IPS DF 6.9 (cell line): ENCODE measurements at regions not wholly inside any gene's neighbourhood (a gene's known extent, or its start where the extent isn't known, plus 50 kb on each side); places are given as distances from the start of the nearest gene placed in this dataset.

Source experiments
- DNase-seq: peaks from one replicate; pipeline ENCODE4 v3.0.0-alpha.2; 2013; ENCODE audit warnings: low read depth, low spot score
- H3K27ac ChIP-seq: one replicate; pipeline ENCODE4 v1.5.1; 2013; ENCODE audit warnings: low read length, control low read depth
- H3K27me3 ChIP-seq: 2 replicates; pipeline ENCODE4 v1.6.1; 2013; ENCODE audit warnings: mild to moderate bottlenecking, low read length; ENCODE audit not compliant: control insufficient read depth, insufficient read depth
- H3K36me3 ChIP-seq: 2 replicates; pipeline ENCODE4 v1.6.1; 2013; ENCODE audit warnings: low read length; ENCODE audit not compliant: control insufficient read depth, insufficient read depth
- H3K4me1 ChIP-seq: 2 replicates; pipeline ENCODE4 v1.6.1; 2013; ENCODE audit warnings: low read length; ENCODE audit not compliant: control insufficient read depth, insufficient read depth
- H3K4me3 ChIP-seq: 2 replicates; pipeline ENCODE4 v1.5.1; 2013; ENCODE audit warnings: mild to moderate bottlenecking, low read length
- H3K9me3 ChIP-seq: 2 replicates; pipeline ENCODE4 v1.6.1; 2013; ENCODE audit warnings: low read length, inconsistent platforms; ENCODE audit not compliant: control insufficient read depth, insufficient read depth
- WGBS: extraction: QIAGEN DNeasy Blood & Tissue Kit; methylation state at CpG from one replicate; pipeline ENCODE4 v1.1.7; 2013; ENCODE audit warnings: mixed read lengths, missing lambda C conversion rate; ENCODE audit not compliant: insufficient read length, insufficient coverage; 5-methylcytosine and 5-hydroxymethylcytosine counted together

DNA sequence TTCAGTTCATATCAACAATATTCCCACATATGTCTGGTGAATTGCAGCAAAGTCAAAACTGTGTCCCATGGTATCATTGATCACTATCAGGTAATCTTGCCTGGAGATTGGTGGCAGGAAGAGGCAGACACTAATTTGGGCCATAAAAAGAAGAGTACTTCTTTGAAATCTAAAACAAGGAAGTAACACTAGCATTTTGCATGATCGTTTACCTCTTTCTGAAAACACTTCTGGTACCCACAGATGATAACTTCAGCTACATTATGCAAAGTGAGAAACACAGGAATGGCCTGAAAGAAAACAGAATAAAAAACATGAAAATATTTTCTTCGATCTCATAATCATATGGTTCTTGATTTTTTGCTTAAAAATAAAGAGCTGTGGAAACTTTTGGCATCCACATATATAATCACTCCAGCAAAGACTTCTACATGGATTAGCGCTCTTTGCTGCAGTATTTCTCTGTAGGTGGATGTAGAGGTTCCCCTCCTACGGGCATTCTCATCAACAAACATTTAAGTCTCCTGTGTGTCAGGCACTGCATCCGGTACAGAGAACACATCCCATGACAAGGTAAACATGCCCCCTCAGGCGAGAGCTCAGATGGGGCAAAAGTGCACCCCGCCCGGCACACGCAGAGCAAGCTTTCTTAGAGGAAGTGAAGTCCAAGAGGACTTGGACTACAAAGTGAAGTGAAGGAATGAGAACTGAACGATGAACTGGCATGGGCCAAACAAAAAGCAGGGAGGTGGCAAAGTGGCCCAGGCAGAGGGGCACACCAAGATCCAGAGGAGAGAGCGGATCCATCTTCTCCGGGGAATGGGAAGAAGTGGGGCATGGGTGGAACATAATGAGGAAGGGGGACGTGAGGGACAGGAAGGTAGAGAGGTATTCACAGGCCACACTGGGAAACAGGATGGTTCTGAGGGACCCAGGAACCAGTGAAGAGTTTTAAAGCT is 68.0 kb upstream of the RIOK3 start:
- WGBS, result no CpG with 5 or more reads among the region's 13 CpGs
- Histone ChIP-seq H3K36me3 (no peaks in the 10 kb centered on the region; the same call in 1 of the 2 replicates), H3K27me3 (no peaks in the 10 kb centered on the region; the same call in 1 of the 2 replicates), H3K4me3 (no peak overlapping the region), H3K27ac (no peak overlapping the region), H3K4me1 (peaks cover 1% of the 10 kb centered on the region; the same call in 1 of the 2 replicates), H3K9me3 (no peaks in the 10 kb centered on the region)
- DNase-seq, result no peak

DNA sequence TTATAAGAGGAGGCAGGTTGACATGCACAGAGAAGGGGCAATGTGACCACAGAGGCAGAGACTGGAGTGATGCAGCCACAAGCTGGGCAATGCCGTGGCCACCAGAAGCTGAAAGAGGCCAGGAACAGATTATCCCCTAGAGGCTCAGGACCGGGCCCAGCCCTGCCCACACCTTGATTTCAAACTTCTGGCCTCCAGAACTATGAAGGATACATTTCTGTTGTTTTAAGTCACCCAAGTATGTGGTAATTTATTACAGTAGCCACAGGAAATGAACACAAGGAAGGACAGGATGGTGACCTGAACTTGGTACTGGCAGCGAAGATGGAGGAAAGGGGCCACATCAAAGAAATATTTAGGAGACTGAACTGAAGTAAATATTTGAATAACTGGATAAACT is 66.8 kb upstream of the RIOK3 start:
- Histone ChIP-seq H3K27me3 (no peaks in the 10 kb centered on the region; the same call in 1 of the 2 replicates), H3K4me1 (no peaks in the 10 kb centered on the region), H3K4me3 (no peak overlapping the region), H3K9me3 (no peaks in the 10 kb centered on the region), H3K36me3 (no peaks in the 10 kb centered on the region; the same call in 1 of the 2 replicates), H3K27ac (no peak overlapping the region)
- DNase-seq, result no peak
- WGBS, result no CpG with 5 or more reads among the region's 3 CpGs

DNA sequence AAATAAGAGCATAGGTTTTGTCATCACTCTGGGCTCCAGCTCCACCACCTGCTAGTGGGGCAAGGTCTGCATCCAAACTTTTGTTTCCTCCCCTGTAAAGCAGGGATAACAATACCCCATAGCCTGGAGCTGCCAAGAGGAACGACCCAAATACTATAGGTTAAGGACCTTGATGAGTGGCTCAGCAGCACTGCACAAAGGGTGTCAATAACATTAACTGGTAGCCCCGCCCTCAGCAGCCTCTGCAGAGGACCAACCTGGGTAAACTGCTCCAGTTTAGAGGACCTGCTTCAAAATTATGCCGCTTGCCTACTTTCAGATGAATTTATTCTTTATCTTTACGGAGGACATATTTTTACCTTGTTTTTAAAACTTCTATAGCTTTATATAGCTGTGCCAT is 65.8 kb upstream of the RIOK3 start:
- Histone ChIP-seq H3K27me3 (no peaks in the 10 kb centered on the region; the same call in 1 of the 2 replicates), H3K4me3 (no peak overlapping the region), H3K4me1 (no peaks in the 10 kb centered on the region), H3K9me3 (no peaks in the 10 kb centered on the region), H3K36me3 (no peaks in the 10 kb centered on the region; the same call in 1 of the 2 replicates), H3K27ac (no peak overlapping the region)
- DNase-seq, result no peak
- WGBS, result no CpG with 5 or more reads among the region's 4 CpGs

DNA sequence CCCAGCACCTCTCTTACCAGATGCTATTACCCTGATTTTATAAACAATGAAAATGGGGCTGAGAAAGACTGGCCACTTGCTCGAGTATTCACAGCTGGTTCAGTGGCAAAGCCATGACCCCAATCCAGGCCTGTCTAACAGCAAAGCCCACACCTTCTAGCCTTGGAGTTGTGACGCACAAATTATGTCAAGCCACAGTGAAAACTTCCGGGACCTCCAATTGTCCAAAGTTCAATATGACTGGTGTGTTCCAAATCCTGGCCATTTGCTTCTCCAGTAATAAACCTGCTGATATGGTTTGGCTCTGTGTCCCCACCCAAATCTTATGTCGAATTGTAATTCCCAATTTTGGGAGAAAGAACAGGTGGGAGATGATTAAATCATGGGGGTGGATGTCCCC is 64.7 kb upstream of the RIOK3 start:
- no CpG with 5 or more reads among the region's 4 CpGs for WGBS
- Histone ChIP-seq H3K36me3 (no peaks in the 10 kb centered on the region; the same call in 1 of the 2 replicates), H3K4me3 (no peak overlapping the region), H3K27ac (no peak overlapping the region), H3K9me3 (no peaks in the 10 kb centered on the region), H3K4me1 (no peaks in the 10 kb centered on the region), H3K27me3 (no peaks in the 10 kb centered on the region; the same call in 1 of the 2 replicates)
- DNase-seq, result no peak

DNA sequence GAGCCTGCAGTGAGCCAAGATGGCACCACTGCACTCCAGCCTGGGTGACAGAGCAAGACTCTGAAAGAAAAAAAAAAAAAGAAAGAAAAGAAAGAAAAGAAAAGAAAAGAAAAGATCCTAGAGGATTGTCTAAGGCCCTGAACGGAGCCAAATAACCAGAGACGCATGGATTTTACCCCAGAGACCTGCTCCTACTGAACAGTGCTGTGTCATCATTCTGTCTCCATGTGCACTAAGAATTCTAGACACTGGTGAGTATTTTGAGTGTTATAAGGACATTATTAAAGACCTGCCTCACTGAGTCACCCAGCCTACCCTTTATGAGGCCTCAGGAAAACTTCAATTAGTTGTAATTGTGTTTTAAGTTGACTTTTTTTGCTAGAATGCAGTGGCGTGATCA is 61.9 kb upstream of the RIOK3 start:
- Histone ChIP-seq H3K4me3 (no peak overlapping the region), H3K27me3 (no peaks in the 10 kb centered on the region), H3K9me3 (no peaks in the 10 kb centered on the region), H3K4me1 (no peaks in the 10 kb centered on the region), H3K27ac (no peak overlapping the region), H3K36me3 (no peaks in the 10 kb centered on the region)
- no peak for DNase-seq
- no CpG with 5 or more reads among the region's 3 CpGs for WGBS

DNA sequence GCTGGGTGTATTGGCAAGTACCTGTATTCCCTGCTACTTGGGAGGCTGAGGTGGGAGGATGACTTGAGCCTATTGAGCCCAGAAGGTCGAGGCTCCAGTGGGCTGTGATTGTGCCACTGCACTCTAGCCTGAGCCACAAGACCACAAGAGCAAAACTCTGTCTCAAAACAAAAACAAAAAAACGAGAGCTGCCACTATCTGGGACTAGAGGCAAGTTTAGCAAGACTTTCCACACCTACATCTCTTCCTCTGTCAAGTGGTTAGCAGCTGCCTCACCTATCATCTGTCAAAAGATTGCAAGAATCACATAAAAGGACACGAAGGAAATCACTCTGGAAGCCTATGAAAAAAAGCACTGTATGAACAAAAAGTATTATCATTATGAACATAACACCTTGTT is 55.2 kb upstream of the RIOK3 start:
- H3K4me1 ChIP-seq, result peaks cover 3% of the 10 kb centered on the region; the same call in 1 of the 2 replicates
- no peaks in the 10 kb centered on the region for H3K27me3 ChIP-seq
- no peak overlapping the region for H3K27ac ChIP-seq
- no peaks in the 10 kb centered on the region for H3K36me3 ChIP-seq
- no CpG with 5 or more reads among the region's 3 CpGs for WGBS
- H3K9me3 ChIP-seq, result no peaks in the 10 kb centered on the region
- no peak for DNase-seq
- no peak overlapping the region for H3K4me3 ChIP-seq

DNA sequence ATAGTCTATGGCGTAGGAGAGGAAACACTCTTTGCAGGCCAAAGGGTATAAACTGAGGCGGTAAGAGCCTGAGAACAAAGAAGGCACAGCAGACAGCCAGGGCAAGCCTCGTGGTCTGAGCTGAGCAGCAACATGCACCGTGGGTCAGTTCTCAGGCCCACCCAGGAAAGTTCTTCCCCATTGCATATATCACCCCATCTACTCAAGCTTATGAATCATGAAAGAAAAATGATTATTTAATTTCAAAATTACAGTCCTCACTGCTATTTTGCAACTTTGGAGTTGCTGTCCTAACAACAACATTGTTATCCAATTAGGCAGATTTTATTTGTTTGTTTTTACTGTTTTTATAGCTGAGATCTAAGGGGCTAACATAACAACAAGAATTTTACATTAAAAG is 54.7 kb upstream of the RIOK3 start:
- no peak overlapping the region for H3K4me3 ChIP-seq
- DNase-seq, result no peak
- H3K36me3 ChIP-seq, result no peaks in the 10 kb centered on the region
- WGBS, result no CpG with 5 or more reads among the region's 4 CpGs
- H3K4me1 ChIP-seq, result peaks cover 3% of the 10 kb centered on the region; the same call in 1 of the 2 replicates
- H3K27me3 ChIP-seq, result no peaks in the 10 kb centered on the region
- H3K27ac ChIP-seq, result no peak overlapping the region
- H3K9me3 ChIP-seq, result no peaks in the 10 kb centered on the region

DNA sequence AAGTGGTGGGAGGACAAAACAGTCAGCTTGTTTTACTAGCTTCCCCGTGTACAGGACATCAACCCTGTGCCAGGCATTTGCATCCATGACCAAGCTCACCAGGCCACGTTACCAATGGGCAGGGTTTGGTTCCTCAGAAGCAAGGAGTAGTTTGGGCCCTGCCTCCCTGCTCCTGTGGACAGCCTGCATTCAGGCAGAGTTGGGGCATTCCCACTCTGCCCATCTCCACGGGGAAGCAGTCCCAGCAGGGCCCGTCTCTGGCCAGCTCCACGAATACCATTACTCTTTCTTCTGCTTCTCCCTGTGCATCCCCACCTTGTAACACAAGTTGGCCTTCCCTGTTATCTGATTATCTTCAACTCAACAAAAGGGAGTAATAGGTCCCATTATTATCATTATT is 54.0 kb upstream of the RIOK3 start:
- DNase-seq, result no peak
- no CpG with 5 or more reads among the region's 5 CpGs for WGBS
- Histone ChIP-seq H3K9me3 (no peaks in the 10 kb centered on the region), H3K27ac (no peak overlapping the region), H3K4me1 (peaks cover 3% of the 10 kb centered on the region; the same call in 1 of the 2 replicates), H3K36me3 (no peaks in the 10 kb centered on the region), H3K4me3 (no peak overlapping the region), H3K27me3 (no peaks in the 10 kb centered on the region)

DNA sequence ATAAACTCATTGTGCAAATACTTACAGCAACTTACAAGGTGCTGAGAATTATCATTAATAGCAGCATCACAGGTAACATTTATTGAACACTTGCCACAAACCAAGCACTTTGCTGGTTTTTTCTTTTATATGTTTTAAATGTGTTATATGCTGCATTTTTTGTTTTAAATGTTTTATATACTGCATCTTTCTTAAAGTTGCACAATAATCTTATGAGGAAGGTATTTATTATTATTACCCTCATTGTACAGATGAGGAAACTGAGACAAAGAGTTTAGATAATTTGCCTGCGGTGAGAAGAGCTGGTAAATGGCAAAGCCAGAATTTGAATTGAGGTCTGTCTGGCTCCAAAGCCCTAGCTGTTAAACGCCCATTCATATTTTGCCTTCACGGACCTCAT is 52.2 kb upstream of the RIOK3 start:
- H3K27me3 ChIP-seq, result no peaks in the 10 kb centered on the region
- no peaks in the 10 kb centered on the region for H3K36me3 ChIP-seq
- WGBS, result no CpG with 5 or more reads among the region's 3 CpGs
- peaks cover 3% of the 10 kb centered on the region; the same call in 1 of the 2 replicates for H3K4me1 ChIP-seq
- H3K9me3 ChIP-seq, result no peaks in the 10 kb centered on the region
- no peak overlapping the region for H3K4me3 ChIP-seq
- DNase-seq, result no peak
- H3K27ac ChIP-seq, result no peak overlapping the region

DNA sequence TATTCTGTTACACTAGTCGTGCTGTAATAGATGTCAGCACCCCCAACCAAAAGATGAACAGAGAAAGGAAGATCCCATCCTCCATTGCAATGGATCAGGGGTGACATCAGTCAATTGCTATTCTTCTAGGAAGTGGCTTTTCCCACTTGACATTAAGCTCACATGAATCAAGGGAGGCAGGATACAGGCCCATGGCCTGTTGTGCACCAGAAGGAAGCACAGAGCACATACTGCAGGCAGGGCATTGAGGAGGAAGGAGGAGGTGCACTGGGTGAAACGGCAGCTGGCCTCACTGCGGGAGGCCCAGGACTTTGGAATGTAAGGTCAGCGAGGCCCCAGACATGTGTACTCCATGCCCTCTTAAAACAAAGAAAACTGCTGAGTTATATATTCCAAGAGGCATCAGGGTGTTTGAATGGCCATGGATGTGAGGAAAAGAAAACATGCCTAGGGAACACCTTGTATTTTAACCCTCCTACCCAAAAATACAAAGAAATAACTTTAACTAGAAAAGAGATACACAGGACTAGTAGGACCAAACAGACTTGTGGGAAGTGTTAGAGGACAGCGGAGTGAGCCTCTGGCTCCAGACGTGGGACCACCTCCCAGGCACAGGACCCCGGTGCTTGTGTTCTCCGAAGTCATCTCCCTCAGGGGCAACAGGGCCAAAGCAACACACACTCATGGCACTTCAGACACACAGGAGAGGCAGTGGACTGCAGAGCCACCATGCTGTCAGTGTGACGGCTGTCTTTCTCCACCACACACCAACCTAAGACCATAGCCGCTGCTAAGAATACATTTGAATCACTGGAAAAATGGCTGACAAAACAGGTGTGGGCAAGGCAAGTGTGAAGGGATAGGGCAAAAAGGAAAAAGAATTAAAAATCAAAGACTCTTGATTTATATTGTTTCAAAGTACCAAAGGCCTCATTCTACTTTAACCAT is 51.4 kb upstream of the RIOK3 start:
- no CpG with 5 or more reads among the region's 10 CpGs for WGBS
- H3K4me3 ChIP-seq, result no peak overlapping the region
- DNase-seq, result peak; percentile 16
- H3K9me3 ChIP-seq, result no peaks in the 10 kb centered on the region
- no peaks in the 10 kb centered on the region for H3K27me3 ChIP-seq
- H3K4me1 ChIP-seq, result peaks cover 3% of the 10 kb centered on the region; the same call in 1 of the 2 replicates
- H3K36me3 ChIP-seq, result no peaks in the 10 kb centered on the region
- H3K27ac ChIP-seq, result no peak overlapping the region
